GM19043 (cell line): ENCODE measurements at regions not wholly inside any gene's neighbourhood (a gene's known extent, or its start where the extent isn't known, plus 50 kb on each side); places are given as distances from the start of the nearest gene placed in this dataset.

Experiments
- ATAC-seq: cut with Tn5 transposase; IDR thresholded peaks from one replicate; pipeline ENCODE4 v1.9.1; 2021; ENCODE audit warnings: low read depth; ENCODE audit not compliant: unreplicated experiment

- ATAC-seq = no peak
Measured at GRCh38 chr17:79457376-79457775, 153.5 kb downstream of the RBFOX3 start.

GRCh38 chr17:79455636-79456035 is 155.2 kb downstream of the RBFOX3 start:
- ATAC-seq = no peak

DNA sequence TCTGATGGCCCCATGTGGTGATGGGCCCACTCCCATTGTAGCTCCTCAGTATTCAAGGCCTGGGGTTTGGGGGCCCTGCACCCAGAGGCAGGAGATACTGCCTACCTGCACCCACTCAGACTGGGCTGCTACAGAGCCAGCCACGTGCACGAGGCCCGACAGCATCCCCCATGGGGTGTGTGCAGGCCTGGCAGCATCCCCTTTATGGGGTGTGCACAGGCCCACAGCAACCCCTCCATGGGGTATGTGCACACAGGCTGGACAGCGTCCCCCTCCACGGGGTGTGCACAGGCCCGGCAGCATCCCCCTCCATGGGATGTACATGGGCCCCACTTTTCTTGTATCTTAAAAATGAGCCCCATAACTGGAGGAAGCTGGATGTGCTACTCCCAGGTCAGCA is 156.0 kb downstream of the RBFOX3 start:
- no peak for ATAC-seq

DNA sequence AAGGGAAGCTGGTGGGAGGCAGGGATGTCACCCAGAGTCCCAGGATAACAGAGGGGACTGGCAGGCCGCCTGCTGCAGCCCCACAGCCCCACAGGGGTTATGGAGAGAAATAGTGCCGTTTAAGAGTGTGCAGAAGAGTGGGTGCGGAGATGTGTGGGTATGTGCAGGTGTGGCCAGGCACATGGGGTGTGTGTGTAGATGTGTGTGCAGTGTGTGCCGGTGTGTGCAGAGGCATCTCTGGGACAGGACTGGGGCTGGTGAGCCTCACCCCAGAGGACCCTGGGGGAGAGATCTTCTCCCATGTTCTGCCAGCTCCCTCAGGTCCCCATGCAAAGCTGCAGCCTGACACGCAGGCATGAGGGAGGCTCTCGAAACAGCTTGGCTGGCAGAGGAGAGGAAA is 157.4 kb downstream of the RBFOX3 start:
- ATAC-seq = no peak

DNA sequence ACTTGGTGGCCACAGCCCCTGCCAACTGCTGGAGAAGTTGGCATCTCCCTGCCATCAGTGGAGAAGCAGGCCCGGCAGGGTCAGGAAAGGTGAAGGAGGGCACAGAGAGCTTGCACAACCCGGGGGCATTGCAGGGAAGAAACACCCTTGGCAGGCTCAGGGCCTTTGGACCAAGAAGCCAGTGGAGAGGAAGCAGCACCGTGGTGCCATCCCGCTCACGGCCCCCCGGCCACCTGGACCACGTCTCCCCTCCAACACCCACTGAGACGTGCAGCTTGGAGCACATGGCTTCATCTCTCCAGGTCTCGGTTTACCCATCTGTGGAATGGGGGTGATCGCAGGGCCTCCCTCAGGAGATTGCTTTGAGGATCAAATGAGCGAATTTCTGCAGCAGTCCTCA is 158.1 kb downstream of the RBFOX3 start:
- ATAC-seq = no peak

DNA sequence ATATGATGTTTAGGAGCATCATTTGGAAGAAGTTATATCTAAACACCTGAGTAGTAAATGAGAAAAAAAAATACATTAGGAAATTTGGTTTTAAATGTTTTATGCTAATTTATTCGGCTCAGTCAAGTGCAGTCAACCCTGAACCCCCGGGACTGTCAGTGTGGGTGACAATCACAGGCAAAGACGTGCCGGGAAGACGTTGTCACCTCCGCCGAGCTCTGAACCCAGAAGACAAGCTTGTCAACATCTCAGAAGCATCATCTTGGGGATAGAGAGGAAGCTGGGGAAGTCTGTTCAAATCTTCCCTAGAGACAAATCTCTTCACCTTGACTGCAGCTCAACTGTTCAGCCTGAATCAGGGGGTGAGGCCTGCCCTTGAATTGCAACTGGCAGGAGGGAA is 159.7 kb downstream of the RBFOX3 start:
- no peak for ATAC-seq

- no peak for ATAC-seq
Measured at GRCh38 chr17:79446399-79447009, 164.3 kb downstream of the RBFOX3 start.

- no peak for ATAC-seq
Measured at GRCh38 chr17:79444198-79444597, 166.7 kb downstream of the RBFOX3 start.

GRCh38 chr17:79443026-79443425 is 167.8 kb downstream of the RBFOX3 start:
- ATAC-seq = no peak

DNA sequence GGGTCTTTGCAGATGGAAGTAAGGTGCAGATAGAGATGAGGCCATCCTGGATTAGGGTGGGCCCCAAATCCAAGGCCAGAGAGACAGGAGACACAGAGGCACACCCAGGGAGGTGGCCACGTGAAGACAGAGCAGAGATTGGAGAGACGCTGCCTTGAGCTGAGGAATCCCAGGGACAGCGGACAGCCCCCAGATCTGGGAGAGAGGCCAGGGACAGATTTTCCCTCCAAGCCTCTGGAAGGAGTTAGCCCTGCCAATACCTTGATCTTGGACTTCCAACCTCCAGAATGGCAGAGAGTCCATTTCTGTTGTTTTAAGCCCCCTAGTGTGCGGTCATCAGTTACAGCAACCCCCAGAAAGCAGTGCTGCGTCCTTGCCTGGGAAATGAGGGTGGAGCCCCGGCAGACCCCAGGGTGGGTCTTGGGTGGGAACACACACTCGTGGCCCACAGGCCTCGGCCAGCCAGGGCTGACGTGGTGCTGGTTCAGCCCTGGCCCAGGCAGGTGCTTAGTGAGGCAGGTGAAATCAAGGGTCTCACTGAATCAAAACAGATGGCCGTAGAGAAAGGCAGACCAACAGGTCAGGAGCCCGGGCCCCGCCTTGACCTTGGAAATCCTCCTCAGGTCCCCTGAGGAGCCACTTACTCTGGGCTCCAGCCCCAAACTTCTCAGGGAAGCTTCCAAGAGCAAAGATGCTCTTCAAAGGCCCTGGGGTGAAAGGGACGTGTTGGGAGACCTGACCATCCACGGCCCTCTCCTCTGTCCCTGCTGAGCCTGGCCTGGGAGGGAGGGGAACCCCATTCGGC is 169.3 kb downstream of the RBFOX3 start:
- no peak for ATAC-seq

- no peak for ATAC-seq
Measured at GRCh38 chr17:79440251-79440650, 170.6 kb downstream of the RBFOX3 start.

- ATAC-seq = no peak
Measured at GRCh38 chr17:79439493-79439892, 171.4 kb downstream of the RBFOX3 start.

DNA sequence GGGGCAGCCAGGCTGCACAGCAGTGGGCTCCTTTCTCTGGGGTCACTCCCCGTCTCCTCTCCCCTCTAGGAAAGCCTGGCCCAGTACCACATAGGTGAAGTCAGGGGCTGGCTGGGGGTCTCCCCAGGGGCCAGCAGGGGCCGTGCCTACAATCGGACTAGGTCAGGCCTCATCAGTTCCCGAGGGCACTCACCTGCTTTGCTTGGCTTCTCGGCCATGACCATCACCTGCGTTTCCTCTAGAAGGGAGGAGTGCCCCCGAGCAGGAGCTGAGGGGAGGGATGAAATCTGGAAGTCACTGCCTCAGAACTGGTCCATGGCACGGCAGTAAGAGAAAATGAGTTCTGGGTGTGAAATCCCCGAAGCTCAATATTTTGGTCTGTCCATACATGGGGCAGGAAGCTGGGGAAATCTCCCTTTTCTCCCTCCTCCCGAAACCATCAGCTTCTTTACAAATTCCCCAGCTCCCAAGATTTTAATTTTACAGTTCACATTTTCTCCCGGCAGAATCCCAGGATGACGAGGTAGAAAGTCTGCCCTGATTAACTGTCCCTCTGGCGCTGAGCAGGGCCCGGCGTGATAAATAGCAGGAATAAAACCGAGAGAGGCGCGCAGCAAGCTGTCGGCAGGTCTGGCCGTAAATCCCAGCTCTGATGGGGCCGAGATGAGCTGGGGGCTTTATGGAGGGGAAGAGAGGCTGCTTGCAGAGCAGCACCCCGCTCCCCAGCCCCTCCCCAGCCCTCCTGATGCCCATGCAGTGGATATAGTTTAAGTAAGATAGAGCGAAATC is 172.1 kb downstream of the RBFOX3 start:
- ATAC-seq = no peak

DNA sequence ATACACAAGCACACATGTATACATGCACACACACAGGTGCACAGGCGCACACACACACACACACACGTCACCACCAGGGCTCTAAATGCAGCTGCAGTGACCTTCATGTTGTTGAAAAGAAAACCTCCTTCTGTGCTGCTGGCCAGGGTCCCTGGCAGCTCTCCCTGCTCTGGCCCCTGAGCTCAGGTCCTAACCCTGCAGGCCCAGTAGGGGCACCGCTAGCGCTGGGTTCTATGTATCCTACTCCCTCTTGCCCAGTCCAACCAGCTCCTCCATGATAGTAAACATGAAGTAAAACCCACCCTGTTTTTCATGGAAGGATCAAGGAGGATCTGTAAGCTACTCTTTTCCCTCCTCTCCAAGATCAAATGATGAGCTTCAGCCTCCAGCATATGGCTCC is 172.8 kb downstream of the RBFOX3 start:
- ATAC-seq = no peak

DNA sequence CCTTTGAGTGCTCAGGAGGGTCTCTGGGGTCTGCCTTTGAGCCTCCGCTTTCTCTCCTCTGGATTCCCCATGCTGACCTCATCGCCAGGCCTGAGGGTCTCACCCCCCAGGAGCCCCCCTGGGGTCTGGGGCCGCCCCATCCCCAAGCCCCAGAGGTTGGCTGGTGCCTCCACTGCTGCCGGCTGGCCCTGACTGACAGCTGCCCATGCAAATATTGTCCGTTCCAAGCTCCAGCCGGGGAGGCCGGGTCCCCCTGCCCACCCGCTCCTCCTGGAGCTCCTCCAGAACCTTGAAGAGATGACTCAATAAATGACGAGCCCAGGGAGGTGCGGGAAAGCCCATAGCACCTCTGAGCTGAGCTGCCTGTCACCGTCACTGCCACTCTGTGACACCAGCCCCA is 173.8 kb downstream of the RBFOX3 start:
- ATAC-seq = no peak

GRCh38 chr17:79435962-79436361 is 174.9 kb downstream of the RBFOX3 start:
- no peak for ATAC-seq

GRCh38 chr17:79435296-79435695 is 175.6 kb downstream of the RBFOX3 start:
- ATAC-seq = no peak

DNA sequence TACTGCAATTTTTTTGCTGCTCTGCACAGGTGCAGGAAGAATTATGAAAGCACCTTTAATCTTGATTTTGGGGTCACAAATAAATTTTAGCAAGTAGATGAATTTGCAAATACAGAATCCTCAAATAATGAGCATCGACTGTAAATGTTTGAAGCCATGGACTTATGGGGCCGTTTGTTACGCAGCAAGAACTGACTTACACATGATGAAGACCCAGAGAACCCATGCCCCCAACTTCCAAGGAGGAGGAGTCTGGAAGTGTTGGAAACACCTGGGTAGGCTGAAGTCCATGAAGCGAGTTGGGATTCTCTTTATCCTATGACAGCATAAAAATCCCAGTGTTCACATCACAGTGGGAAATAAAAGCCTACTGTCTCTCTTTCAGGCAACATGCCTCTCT is 176.6 kb downstream of the RBFOX3 start:
- no peak for ATAC-seq

GRCh38 chr17:79433379-79433778 is 177.5 kb downstream of the RBFOX3 start:
- ATAC-seq = no peak

- no peak for ATAC-seq
Measured at GRCh38 chr17:79431175-79431574, 179.7 kb downstream of the RBFOX3 start.

DNA sequence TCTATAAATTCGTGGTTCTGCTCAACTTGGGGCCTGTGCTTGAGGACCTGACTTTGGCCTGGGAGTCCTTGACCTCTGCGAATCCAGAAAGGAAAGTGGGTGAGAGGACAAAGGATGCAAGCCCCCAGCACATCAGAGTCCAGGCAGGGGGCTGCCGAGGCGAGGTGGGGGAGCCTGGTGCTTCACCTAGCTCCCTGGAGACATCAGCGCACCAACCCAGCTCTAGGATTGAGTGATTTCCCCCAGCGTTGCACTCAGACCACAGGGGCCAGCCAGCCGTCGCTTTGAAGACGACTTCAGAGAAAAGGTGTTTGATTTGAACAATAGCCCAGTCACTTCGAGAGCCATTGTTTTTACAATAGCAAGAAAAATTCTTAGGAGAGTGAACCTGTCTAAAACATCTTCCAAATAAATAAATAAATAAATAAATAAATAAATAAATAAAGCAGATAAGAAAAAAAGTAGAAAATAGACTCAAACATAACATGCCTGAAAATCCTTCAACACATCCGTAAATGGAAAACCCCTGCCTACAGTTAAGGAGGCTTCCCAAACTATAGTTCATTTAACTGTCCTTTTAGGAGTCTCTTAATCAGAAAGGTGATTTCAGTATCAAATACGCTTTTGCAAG is 180.9 kb downstream of the RBFOX3 start:
- ATAC-seq = no peak
